Stimulated activated CD4-positive, alpha-beta T cell treated with anti-CD3 and anti-CD28 coated beads, Interleukin-4, amount 100 ng/mL, for 4 hours (primary cell): ENCODE measurements at regions not wholly inside any gene's neighbourhood (a gene's known extent, or its start where the extent isn't known, plus 50 kb on each side); places are given as distances from the start of the nearest gene placed in this dataset.
A peak's percentile ranks its signal among the peaks of the same experiment; 100 is the strongest.
"Not testable (repeated sequence)": the region's sequence is repeated elsewhere in the genome, so short reads cannot be mapped to it uniquely, and the experiment has no call there.

Experiments used
- DNase-seq, 2 experiments: peaks; one replicate each; pipeline ENCODE4 v3.0.0-alpha.2; 2020

DNA sequence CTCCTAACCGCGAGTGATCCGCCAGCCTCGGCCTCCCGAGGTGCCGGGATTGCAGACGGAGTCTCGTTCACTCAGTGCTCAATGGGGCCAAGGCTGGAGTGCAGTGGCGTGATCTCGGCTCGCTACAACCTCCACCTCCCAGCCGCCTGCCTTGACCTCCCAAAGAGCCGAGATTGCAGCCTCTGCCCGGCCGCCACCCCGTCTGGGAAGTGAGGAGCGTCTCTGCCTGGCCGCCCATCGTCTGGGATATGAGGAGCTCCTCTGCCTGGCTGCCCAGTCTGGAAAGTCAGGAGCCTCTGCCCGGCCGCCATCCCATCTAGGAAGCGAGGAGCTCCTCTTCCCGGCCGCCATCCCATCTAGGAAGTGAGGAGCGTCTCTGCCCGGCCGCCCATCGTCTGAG is 58.8 kb upstream of the ANKRD30BL start:
- not testable (repeated sequence) for DNase-seq

DNA sequence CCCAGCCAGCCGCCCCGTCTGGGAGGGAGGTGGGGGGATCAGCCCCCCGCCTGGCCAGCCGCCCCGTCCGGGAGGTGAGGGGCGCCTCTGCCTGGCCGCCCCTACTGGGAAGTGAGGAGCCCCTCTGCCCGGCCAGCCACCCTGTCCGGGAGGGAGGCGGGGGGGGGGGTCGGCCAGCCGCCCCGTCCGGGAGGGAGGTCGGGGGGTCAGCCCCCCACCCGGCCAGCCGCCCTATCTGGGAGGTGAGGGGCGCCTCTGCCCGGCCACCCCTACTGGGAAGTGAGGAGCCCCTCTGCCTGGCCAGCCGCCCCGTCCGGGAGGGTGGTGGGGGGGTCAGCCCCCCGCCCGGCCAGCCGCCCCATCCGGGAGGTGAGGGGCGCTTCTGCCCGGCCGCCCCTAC is 60.1 kb upstream of the ANKRD30BL start:
- not testable (repeated sequence) for DNase-seq

GRCh38 chr2:132252191-132252893 is 90.6 kb upstream of the ANKRD30BL start:
- DNase-seq = no peak

GRCh38 chr2:132252894-132253264 is 91.1 kb upstream of the ANKRD30BL start:
- DNase-seq = no peak

GRCh38 chr2:132253496-132254305 is 91.9 kb upstream of the ANKRD30BL start:
- no peak for DNase-seq

DNA sequence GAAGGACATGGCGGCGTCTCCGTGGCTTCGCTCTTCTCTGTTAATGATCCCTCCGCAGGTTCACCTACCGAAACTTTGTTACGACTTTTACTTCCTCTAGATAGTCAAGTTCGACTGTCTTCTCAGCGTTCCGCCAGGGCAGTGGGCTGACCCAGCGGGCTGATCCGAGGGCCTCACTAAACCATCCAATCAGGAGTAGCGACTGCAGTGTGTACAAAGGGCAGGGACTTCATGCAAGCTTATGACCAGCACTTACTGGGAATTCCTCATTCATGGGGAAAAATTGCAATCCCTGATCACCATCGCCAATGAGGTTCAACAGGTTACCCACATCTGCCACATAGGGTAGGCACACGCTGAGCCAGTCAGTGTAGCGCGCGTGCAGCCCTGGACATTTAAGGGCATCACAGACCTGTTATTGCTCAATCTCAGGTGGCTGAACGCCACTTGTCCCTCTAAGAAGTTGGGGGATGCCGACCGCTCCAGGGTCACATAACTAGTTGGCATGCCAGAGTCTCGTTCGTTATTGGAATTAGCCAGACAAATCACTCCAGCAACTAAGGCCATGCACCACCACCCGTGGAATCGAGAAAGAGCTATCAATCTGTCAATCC is 92.7 kb upstream of the ANKRD30BL start:
- DNase-seq = not testable (repeated sequence)

DNA sequence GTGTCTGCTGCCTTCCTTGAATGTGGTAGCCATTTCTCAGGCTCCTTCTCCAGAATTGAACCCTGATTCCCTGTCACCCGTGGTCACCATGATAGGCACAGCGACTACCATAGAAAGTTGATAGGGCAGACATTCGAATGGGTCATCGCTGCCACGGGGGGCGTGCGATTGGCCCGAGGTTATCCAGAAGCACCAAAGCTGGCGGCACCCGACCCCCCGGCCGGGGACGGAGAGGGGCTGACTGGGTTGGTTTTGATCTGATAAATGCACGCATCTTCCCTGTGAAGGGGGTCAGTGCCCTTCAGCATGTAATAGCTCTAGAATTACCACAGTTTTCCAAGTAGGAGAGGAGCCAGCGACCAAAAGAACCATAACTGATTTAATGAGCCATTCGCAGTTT is 94.0 kb upstream of the ANKRD30BL start:
- no peak for DNase-seq

DNA sequence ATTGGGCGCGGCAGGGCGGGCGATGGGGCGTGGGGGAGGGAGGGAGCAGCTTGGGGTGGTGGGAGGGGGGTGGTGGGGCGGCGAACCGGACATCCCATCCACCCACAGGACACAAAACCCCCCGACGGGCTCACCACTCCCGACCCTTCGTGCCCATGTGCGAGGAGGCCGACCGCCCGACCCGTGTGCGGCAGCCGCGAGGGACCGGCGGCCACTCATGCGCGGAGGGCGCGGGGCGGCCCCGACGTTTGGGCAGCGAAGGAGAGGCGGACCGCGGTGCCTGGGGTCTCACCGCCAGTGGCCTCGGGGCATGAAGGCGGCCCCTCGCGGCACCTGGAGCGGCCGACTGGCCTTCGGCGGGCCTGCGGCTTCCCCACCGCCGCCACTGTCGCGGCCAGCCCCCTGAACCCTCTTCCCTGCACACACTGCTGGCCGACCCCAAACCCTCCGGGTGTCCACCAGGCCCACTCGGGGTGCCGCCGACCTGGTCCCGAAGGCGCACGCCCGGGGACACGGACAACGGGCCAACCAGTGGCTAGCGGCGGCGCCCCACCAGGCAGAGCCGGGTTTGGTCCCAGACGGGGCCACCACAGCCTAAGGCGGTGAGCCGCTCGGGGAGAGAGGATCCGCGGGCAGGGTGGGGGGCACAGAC is 94.6 kb upstream of the ANKRD30BL start:
- DNase-seq = no peak

DNA sequence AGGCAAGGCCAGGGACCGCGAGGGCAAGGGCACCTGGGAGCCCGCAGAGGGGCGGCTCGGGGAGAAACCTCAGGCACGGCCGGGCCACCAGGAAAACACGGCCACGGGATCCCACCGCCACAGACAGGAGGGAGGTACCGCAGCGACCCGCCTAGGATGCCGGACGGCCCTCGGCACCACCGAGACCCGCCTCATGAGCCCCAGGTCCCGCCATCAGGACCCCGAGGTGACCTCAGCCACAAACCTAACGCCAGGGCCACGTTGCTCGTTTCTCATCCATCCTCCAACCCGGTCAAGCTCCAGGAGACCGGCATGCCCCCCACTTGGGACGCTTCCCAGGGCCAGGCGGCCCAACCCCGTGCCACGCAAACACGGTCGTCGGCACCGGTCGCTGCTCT is 95.2 kb upstream of the ANKRD30BL start:
- not testable (repeated sequence) for DNase-seq

GRCh38 chr2:132257301-132258171 is 95.8 kb upstream of the ANKRD30BL start:
- DNase-seq = not testable (repeated sequence)

- not testable (repeated sequence) for DNase-seq
Observed at GRCh38 chr2:132259276-132259675, 97.5 kb upstream of the ANKRD30BL start.

GRCh38 chr2:132265595-132265994 is 103.8 kb upstream of the ANKRD30BL start:
- DNase-seq = not testable (repeated sequence)

GRCh38 chr2:132267105-132267497 is 105.3 kb upstream of the ANKRD30BL start:
- DNase-seq = no peak

- not testable (repeated sequence) for DNase-seq
Observed at GRCh38 chr2:132267498-132268283, 105.9 kb upstream of the ANKRD30BL start.

GRCh38 chr2:132268284-132268976 is 106.7 kb upstream of the ANKRD30BL start:
- DNase-seq = peak; percentile 19 to 44

DNA sequence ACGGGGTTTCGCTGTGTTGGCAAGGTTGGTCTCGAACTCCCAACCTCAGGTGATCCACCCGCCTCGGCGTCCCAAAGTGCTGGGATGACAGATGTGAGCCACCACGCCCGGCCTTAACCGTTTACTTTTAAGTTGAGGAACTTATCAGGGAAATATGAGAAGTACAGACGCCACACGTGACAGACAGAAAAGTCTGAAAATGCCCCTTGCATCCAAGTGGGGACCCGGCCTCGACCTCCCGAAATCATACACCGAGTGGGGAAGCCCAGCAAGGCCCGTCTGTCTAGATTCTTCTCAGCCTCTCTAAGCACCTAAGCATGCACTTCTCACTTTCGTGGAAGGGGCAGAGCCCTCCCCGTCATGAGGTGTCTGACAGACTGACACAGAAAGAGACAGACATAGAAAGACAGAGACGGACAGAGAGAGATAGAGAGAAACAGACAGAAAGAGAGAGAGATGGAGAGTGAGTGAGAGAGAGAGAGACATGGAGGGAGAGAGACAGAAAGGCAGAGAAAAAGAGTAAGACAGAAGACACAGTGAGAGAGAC is 107.3 kb upstream of the ANKRD30BL start:
- no peak for DNase-seq

GRCh38 chr2:132270255-132270654 is 108.5 kb upstream of the ANKRD30BL start:
- no peak for DNase-seq

DNA sequence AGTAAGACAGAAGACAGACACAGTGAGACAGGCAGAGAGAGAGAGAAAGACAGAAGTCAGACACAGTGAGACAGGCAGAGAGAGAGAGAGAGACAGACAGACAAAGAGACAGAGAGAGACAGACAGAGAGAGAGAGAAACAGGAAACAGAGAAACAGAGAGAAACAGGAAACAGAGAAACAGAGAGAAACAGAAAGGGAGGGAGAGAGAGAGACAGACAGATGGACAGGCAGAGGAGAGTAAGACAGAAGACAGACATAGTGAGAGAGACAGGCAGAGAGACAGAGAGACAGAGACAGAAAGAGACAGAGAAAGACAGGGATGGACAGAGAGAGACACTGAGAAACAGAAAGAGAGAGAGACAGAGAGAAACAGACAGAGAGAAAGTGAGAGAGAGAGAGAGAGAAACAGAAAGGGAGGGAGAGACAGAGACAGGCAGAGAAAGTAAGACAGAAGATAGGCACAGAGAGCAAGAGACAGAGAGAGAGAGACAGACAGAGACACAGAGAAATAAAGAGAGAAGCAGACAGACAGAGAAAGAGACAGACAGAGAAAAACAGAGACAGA is 109.3 kb upstream of the ANKRD30BL start:
- DNase-seq = no peak

GRCh38 chr2:132271794-132272193 is 110.0 kb upstream of the ANKRD30BL start:
- not testable (repeated sequence) for DNase-seq

DNA sequence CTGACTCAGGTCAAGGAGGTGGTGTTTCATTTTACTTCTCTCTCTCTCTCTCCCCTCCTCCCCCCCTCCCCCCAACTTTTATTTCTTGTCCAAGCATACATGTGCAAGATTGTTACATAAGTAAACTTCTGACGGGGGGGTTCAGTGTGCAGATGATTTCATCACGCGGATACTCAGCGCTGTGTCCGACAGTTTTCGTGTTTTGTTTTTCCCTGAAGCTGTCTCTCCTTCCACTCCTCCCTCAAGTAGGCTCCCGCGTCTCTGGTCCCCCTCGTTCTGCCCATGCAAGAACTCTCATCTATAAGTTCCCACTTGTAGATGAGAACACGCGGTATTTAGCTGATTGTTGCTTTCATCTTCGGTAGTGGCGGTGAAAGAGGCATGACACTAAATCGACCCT is 111.0 kb upstream of the ANKRD30BL start:
- DNase-seq = no peak
